Brain microvascular endothelial cell (primary cell): ENCODE measurements at regions not wholly inside any gene's neighbourhood (a gene's known extent, or its start where the extent isn't known, plus 50 kb on each side); places are given as distances from the start of the nearest gene placed in this dataset.

Experiments
- DNase-seq: peaks from one replicate; pipeline ENCODE4 v3.0.0-alpha.2; 2020
- H3K27ac ChIP-seq: fragments of 250-450 bp; sonication (Bioruptor Pico); 2 replicates; pipeline ENCODE4 v1.5.1; 2020; ENCODE audit warnings: mild to moderate bottlenecking, moderate library complexity
- H3K27me3 ChIP-seq: fragments of 250-450 bp; sonication (Bioruptor Pico); replicated peaks from 2 replicates; pipeline ENCODE4 v1.5.1; 2020; ENCODE audit warnings: mild to moderate bottlenecking
- H3K36me3 ChIP-seq: fragments of 250-450 bp; sonication (Bioruptor Pico); replicated peaks from 2 replicates; pipeline ENCODE4 v1.5.1; 2020; ENCODE audit warnings: mild to moderate bottlenecking
- H3K4me3 ChIP-seq: 2 replicates; pipeline ENCODE4 v1.5.1; 2011; ENCODE audit warnings: low read depth, mild to moderate bottlenecking, control low read depth, low read length, moderate library complexity
- in situ Hi-C: cut with HindIII; loops from 2 replicates; pipeline ENCODE4 v1.10.0; 2017; ENCODE audit warnings: low sequenced_read_pairs, low pct_ligation_motif_present
- TF ChIP-seq, protein P1 (sequence below): IDR thresholded peaks from 2 replicates; pipeline ENCODE4 v1.5.1; 2011; ENCODE audit warnings: low read depth, mild to moderate bottlenecking, moderate library complexity, low read length, control low read depth, inconsistent platforms; ENCODE audit errors: missing control alignments

DNA sequence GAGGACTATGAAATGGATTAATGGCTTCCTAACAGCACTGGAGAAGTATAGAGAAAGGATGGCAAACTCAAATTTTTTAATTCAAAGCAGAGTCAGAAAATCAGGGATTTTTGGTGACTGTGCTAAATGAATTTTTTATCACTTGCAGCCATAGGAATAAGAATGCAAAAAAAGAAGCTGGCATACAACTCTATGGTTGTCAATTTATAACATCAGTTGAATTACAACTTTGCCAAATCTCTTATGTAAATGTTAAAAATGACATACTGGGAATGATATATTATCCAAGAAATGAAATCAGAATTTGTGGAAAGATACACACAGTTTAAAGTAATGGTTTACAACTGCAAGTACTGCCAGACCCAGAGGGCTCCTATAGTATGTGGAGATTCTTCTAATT lies 106.5 kb downstream of the HTR1B start:
- no peak overlapping the region for H3K4me3 ChIP-seq
- no peak for DNase-seq
- no peak overlapping the region for H3K27ac ChIP-seq
- no peaks in the 10 kb centered on the region for H3K36me3 ChIP-seq
- TF ChIP-seq, protein P1, sequence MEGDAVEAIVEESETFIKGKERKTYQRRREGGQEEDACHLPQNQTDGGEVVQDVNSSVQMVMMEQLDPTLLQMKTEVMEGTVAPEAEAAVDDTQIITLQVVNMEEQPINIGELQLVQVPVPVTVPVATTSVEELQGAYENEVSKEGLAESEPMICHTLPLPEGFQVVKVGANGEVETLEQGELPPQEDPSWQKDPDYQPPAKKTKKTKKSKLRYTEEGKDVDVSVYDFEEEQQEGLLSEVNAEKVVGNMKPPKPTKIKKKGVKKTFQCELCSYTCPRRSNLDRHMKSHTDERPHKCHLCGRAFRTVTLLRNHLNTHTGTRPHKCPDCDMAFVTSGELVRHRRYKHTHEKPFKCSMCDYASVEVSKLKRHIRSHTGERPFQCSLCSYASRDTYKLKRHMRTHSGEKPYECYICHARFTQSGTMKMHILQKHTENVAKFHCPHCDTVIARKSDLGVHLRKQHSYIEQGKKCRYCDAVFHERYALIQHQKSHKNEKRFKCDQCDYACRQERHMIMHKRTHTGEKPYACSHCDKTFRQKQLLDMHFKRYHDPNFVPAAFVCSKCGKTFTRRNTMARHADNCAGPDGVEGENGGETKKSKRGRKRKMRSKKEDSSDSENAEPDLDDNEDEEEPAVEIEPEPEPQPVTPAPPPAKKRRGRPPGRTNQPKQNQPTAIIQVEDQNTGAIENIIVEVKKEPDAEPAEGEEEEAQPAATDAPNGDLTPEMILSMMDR: no peak
- no peaks in the 10 kb centered on the region for H3K27me3 ChIP-seq
- in situ Hi-C loops: no loop called here

- Histone ChIP-seq H3K27ac (no peak overlapping the region), H3K27me3 (no peaks in the 10 kb centered on the region), H3K36me3 (no peaks in the 10 kb centered on the region), H3K4me3 (no peak overlapping the region)
- TF ChIP-seq, protein P1: no peak
- DNase-seq: no peak
- in situ Hi-C loops: no loop called here
Observed at GRCh38 chr6:77354581-77354980, 108.7 kb downstream of the HTR1B start.

DNA sequence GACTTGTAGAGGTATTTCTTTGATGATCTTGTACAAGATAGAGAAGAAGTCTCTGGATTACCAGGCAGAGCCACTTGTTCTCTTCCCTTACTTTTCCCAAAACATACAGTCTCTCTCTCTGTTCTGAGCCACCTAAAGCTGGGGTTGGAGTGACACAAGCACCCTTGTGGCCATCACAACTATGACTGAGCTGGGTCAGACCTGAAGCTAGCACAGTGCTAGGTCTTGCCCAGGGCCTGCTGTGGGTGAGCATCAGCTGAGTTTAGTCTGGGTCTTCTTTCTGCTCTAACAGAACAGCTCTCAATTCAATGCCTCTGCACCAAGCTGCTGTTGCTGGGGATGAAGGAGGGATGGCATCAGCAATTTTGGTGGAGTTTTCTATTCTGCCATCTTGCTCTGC lies 110.2 kb downstream of the HTR1B start:
- TF ChIP-seq, protein P1: no peak
- no peaks in the 10 kb centered on the region for H3K27me3 ChIP-seq
- H3K4me3 ChIP-seq: no peak overlapping the region
- no peak for DNase-seq
- no peak overlapping the region for H3K27ac ChIP-seq
- H3K36me3 ChIP-seq: no peaks in the 10 kb centered on the region
- in situ Hi-C loops: no loop called here

GRCh38 chr6:77341058-77341986 lies 122.0 kb downstream of the HTR1B start:
- TF ChIP-seq, protein P1: no peak
- DNase-seq: no peak
- Histone ChIP-seq H3K27me3 (no peaks in the 10 kb centered on the region), H3K36me3 (no peaks in the 10 kb centered on the region), H3K4me3 (no peak overlapping the region), H3K27ac (no peak overlapping the region)
- in situ Hi-C loops: no loop called here

- no peak for DNase-seq
- Histone ChIP-seq H3K4me3 (no peak overlapping the region), H3K27me3 (no peaks in the 10 kb centered on the region), H3K36me3 (no peaks in the 10 kb centered on the region), H3K27ac (no peak overlapping the region)
- TF ChIP-seq, protein P1: no peak
- in situ Hi-C loops: no loop called here
Observed at GRCh38 chr6:77340331-77340730, 123.0 kb downstream of the HTR1B start.
